WTC11 (cell line): ENCODE measurements at regions not wholly inside any gene's neighbourhood (a gene's known extent, or its start where the extent isn't known, plus 50 kb on each side); places are given as distances from the start of the nearest gene placed in this dataset.

Experiments
- ATAC-seq: fragments of 200-7000 bp; cut with Tn5 transposase; 2 replicates; pipeline ENCODE4 v1.10.0; 2021; ENCODE audit warnings: mild to moderate bottlenecking, moderate library complexity
- CTCF ChIA-PET: fragments of 300-600 bp; sonication (Branson Sonifier 250); formaldehyde crosslinking; loops from one replicate; lab custom pipeline; 2021; ENCODE audit warnings: antibody characterized with exemption; lab: Charles Lee
- POLR2A ChIA-PET: fragments of 350-600 bp; sonication (Branson Sonifier 250); formaldehyde crosslinking; loops from one replicate; lab custom pipeline; 2021; ENCODE audit warnings: antibody characterized with exemption; lab: Charles Lee
- DNase-seq: peaks from one replicate; pipeline ENCODE4 v3.0.0; 2021; ENCODE audit warnings: low spot score
- H3K27ac Mint-ChIP-seq: 2 replicates; pipeline ENCODE4 v1.8.0; 2021; ENCODE audit warnings: mixed read lengths
- H3K27me3 Mint-ChIP-seq: 2 replicates; pipeline ENCODE4 v1.8.0; 2021; ENCODE audit warnings: low read depth, mild to moderate bottlenecking, moderate library complexity, mixed read lengths
- H3K36me3 Mint-ChIP-seq: 2 replicates; pipeline ENCODE4 v1.8.0; 2021; ENCODE audit warnings: mixed read lengths
- H3K4me1 Mint-ChIP-seq: 2 replicates; pipeline ENCODE4 v1.8.0; 2022; ENCODE audit warnings: mixed read lengths
- H3K4me3 Mint-ChIP-seq: 2 replicates; pipeline ENCODE4 v1.8.0; 2021; ENCODE audit warnings: mild to moderate bottlenecking, moderate library complexity, mixed read lengths
- H3K9me3 Mint-ChIP-seq: 2 replicates; pipeline ENCODE4 v1.8.0; 2021; ENCODE audit warnings: mixed read lengths
- AR ChIP-seq: fragments of 250-450 bp; sonication (Bioruptor Pico); IDR thresholded peaks from 2 replicates; pipeline ENCODE4 v1.9.0; 2021; ENCODE audit warnings: mild to moderate bottlenecking
- ATF1 ChIP-seq: sonication (generic); formaldehyde crosslinking; IDR thresholded peaks from 2 replicates; pipeline ENCODE4 v1.8.1; 2023; ENCODE audit warnings: mild to moderate bottlenecking, moderate library complexity, missing genetic modification reagents
- ELF4 ChIP-seq: sonication (generic); formaldehyde crosslinking; IDR thresholded peaks from 2 replicates; pipeline ENCODE4 v1.8.1; 2022; ENCODE audit warnings: low read depth, mild to moderate bottlenecking, moderate library complexity, missing genetic modification reagents
- EMX1 ChIP-seq: fragments of 250-450 bp; sonication (Bioruptor Pico); IDR thresholded peaks from 2 replicates; pipeline ENCODE4 v1.8.0; 2021; ENCODE audit warnings: mild to moderate bottlenecking
- ERG ChIP-seq: fragments of 250-450 bp; sonication (Bioruptor Pico); IDR thresholded peaks from 2 replicates; pipeline ENCODE4 v1.8.0; 2021; ENCODE audit warnings: mild to moderate bottlenecking
- NFE2L1 ChIP-seq: sonication (generic); formaldehyde crosslinking; IDR thresholded peaks from 2 replicates; pipeline ENCODE4 v1.8.1; 2023; ENCODE audit warnings: missing genetic modification reagents
- OVOL2 ChIP-seq: fragments of 250-450 bp; sonication (Bioruptor Pico); IDR thresholded peaks from 2 replicates; pipeline ENCODE4 v1.9.0; 2021; ENCODE audit warnings: mild to moderate bottlenecking, borderline replicate concordance
- SMAD3 ChIP-seq: sonication (generic); formaldehyde crosslinking; IDR thresholded peaks from 2 replicates; pipeline ENCODE4 v1.8.0; 2022; ENCODE audit warnings: missing genetic modification reagents, mild to moderate bottlenecking, borderline replicate concordance
- SMAD4 ChIP-seq: sonication (generic); formaldehyde crosslinking; IDR thresholded peaks from 2 replicates; pipeline ENCODE4 v1.8.0; 2022; ENCODE audit warnings: mild to moderate bottlenecking, missing genetic modification reagents
- TCF7 ChIP-seq: sonication (generic); formaldehyde crosslinking; IDR thresholded peaks from 2 replicates; pipeline ENCODE4 v1.8.0; 2022; ENCODE audit warnings: mild to moderate bottlenecking, low read depth, missing genetic modification reagents, moderate library complexity
- ZNF121 ChIP-seq: sonication (generic); formaldehyde crosslinking; IDR thresholded peaks from 2 replicates; pipeline ENCODE4 v1.8.0; 2023; ENCODE audit warnings: missing genetic modification reagents
- ZNF317 ChIP-seq: sonication (generic); formaldehyde crosslinking; IDR thresholded peaks from 2 replicates; pipeline ENCODE4 v1.8.1; 2023; ENCODE audit warnings: low read depth, mild to moderate bottlenecking, moderate library complexity, missing genetic modification reagents, borderline replicate concordance
- ZNF423 ChIP-seq: fragments of 250-450 bp; sonication (Bioruptor Pico); IDR thresholded peaks from 2 replicates; pipeline ENCODE4 v2.1.2; 2022; ENCODE audit warnings: mild to moderate bottlenecking, moderate library complexity
- ZNF532 ChIP-seq: fragments of 250-450 bp; sonication (Bioruptor Pico); IDR thresholded peaks from 2 replicates; pipeline ENCODE4 v1.9.0; 2021; ENCODE audit warnings: mild to moderate bottlenecking, borderline replicate concordance
- TF ChIP-seq, protein P1 (sequence below): sonication (generic); formaldehyde crosslinking; IDR thresholded peaks from 2 replicates; pipeline ENCODE4 v1.8.0; 2022; ENCODE audit warnings: missing genetic modification reagents
- TF ChIP-seq, protein P2 (sequence below): sonication (generic); formaldehyde crosslinking; conservative IDR thresholded peaks from 2 replicates; pipeline ENCODE4 v1.8.1; 2022; ENCODE audit warnings: mild to moderate bottlenecking, missing genetic modification reagents
- TF ChIP-seq, protein P3 (sequence below): sonication (generic); formaldehyde crosslinking; IDR thresholded peaks from 2 replicates; pipeline ENCODE4 v1.8.1; 2023; ENCODE audit warnings: mild to moderate bottlenecking, missing genetic modification reagents, borderline replicate concordance

GRCh38 chr2:190785334-190785733 is 95.3 kb upstream of the GLS start (continued):
- TF ChIP-seq, protein P1, sequence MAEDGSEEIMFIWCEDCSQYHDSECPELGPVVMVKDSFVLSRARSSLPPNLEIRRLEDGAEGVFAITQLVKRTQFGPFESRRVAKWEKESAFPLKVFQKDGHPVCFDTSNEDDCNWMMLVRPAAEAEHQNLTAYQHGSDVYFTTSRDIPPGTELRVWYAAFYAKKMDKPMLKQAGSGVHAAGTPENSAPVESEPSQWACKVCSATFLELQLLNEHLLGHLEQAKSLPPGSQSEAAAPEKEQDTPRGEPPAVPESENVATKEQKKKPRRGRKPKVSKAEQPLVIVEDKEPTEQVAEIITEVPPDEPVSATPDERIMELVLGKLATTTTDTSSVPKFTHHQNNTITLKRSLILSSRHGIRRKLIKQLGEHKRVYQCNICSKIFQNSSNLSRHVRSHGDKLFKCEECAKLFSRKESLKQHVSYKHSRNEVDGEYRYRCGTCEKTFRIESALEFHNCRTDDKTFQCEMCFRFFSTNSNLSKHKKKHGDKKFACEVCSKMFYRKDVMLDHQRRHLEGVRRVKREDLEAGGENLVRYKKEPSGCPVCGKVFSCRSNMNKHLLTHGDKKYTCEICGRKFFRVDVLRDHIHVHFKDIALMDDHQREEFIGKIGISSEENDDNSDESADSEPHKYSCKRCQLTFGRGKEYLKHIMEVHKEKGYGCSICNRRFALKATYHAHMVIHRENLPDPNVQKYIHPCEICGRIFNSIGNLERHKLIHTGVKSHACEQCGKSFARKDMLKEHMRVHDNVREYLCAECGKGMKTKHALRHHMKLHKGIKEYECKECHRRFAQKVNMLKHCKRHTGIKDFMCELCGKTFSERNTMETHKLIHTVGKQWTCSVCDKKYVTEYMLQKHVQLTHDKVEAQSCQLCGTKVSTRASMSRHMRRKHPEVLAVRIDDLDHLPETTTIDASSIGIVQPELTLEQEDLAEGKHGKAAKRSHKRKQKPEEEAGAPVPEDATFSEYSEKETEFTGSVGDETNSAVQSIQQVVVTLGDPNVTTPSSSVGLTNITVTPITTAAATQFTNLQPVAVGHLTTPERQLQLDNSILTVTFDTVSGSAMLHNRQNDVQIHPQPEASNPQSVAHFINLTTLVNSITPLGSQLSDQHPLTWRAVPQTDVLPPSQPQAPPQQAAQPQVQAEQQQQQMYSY (CRISPR knock-in tag) = no peak
- TF ChIP-seq, all 79 proteins: peak for 0

- Mint-ChIP-seq H3K27ac (no peak overlapping the region), H3K9me3 (peaks cover 18% of the 10 kb centered on the region), H3K4me3 (no peak overlapping the region), H3K4me1 (peaks cover 46% of the 10 kb centered on the region), H3K27me3 (no peaks in the 10 kb centered on the region), H3K36me3 (peaks cover 5% of the 10 kb centered on the region)
- ATAC-seq = no peak
- TF ChIP-seq ZNF423 (CRISPR knock-in tag) = no peak
- TF ChIP-seq, protein P2, sequence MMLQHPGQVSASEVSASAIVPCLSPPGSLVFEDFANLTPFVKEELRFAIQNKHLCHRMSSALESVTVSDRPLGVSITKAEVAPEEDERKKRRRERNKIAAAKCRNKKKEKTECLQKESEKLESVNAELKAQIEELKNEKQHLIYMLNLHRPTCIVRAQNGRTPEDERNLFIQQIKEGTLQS = no peak
- no peak for TF ChIP-seq ATF1 (CRISPR knock-in tag)
- no peak for TF ChIP-seq SMAD3 (CRISPR knock-in tag)
- no peak for TF ChIP-seq ZNF532
- TF ChIP-seq EMX1 (CRISPR knock-in tag) = no peak
- no peak for TF ChIP-seq ZNF121 (CRISPR knock-in tag)
- no peak for TF ChIP-seq NFE2L1
- TF ChIP-seq, protein P3, sequence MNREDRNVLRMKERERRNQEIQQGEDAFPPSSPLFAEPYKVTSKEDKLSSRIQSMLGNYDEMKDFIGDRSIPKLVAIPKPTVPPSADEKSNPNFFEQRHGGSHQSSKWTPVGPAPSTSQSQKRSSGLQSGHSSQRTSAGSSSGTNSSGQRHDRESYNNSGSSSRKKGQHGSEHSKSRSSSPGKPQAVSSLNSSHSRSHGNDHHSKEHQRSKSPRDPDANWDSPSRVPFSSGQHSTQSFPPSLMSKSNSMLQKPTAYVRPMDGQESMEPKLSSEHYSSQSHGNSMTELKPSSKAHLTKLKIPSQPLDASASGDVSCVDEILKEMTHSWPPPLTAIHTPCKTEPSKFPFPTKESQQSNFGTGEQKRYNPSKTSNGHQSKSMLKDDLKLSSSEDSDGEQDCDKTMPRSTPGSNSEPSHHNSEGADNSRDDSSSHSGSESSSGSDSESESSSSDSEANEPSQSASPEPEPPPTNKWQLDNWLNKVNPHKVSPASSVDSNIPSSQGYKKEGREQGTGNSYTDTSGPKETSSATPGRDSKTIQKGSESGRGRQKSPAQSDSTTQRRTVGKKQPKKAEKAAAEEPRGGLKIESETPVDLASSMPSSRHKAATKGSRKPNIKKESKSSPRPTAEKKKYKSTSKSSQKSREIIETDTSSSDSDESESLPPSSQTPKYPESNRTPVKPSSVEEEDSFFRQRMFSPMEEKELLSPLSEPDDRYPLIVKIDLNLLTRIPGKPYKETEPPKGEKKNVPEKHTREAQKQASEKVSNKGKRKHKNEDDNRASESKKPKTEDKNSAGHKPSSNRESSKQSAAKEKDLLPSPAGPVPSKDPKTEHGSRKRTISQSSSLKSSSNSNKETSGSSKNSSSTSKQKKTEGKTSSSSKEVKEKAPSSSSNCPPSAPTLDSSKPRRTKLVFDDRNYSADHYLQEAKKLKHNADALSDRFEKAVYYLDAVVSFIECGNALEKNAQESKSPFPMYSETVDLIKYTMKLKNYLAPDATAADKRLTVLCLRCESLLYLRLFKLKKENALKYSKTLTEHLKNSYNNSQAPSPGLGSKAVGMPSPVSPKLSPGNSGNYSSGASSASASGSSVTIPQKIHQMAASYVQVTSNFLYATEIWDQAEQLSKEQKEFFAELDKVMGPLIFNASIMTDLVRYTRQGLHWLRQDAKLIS (CRISPR knock-in tag) = no peak
- no peak for TF ChIP-seq TCF7 (CRISPR knock-in tag)
- no peak for TF ChIP-seq ELF4 (CRISPR knock-in tag)
- TF ChIP-seq ERG (CRISPR knock-in tag) = no peak
- no peak for TF ChIP-seq OVOL2 (CRISPR knock-in tag)
- TF ChIP-seq ZNF317 = no peak
- TF ChIP-seq AR (CRISPR knock-in tag) = no peak
- no peak for TF ChIP-seq SMAD4 (CRISPR knock-in tag)
- no peak for DNase-seq
- POLR2A ChIA-PET = no interaction called here
- CTCF ChIA-PET = no interaction called here
These were observed 94.0 kb upstream of the GLS start for GRCh38 chr2:190786404-190787166.
